Right lobe of liver (tissue), 6 donors: ENCODE measurements at regions not wholly inside any gene's neighbourhood (a gene's known extent, or its start where the extent isn't known, plus 50 kb on each side); places are given as distances from the start of the nearest gene placed in this dataset.

Source experiments
- ATAC-seq, 4 donors: fragments of 200-7000 bp; cut with Tn5 transposase; one replicate each; pipeline ENCODE4 v1.9.1; 2020; ENCODE audit warnings: mild to moderate bottlenecking in 4 of 4, moderate library complexity in 4 of 4
- DNase-seq, 3 donors: peaks; one replicate each; pipeline ENCODE4 v3.0.0-alpha.2; 2020
- H3K27ac ChIP-seq, 3 donors: fragments of 200-600 bp; one replicate each; pipeline ENCODE4 v1.8.0; 2022
- H3K27me3 ChIP-seq, 2 donors: fragments of 200-600 bp; one replicate each; pipeline ENCODE4 v1.8.0; 2022
- H3K36me3 ChIP-seq, 4 donors: fragments of 200-600 bp; sonication (generic) in 1 of 4; one replicate each; pipeline versions ENCODE4 v1.5.1 to v1.8.0; 2017 to 2022; ENCODE audit warnings: control low read depth in 1 of 4
- H3K4me1 ChIP-seq, 4 donors: fragments of 200-600 bp; sonication (generic) in 1 of 4; one replicate each; pipeline versions ENCODE4 v1.5.1 to v1.8.0; 2017 to 2022; ENCODE audit warnings: control low read depth in 1 of 4
- H3K4me3 ChIP-seq, 3 donors: fragments of 200-600 bp; one replicate each; pipeline ENCODE4 v1.8.0; 2022
- H3K9me3 ChIP-seq, 4 donors: fragments of 200-600 bp; sonication (generic) in 1 of 4; one replicate each; pipeline versions ENCODE4 v1.5.1 to v1.8.0; 2017 to 2022; ENCODE audit warnings: control low read depth in 1 of 4
- CTCF ChIP-seq, 4 donors: fragments of 200-600 bp in 3 of 4; fragments of 450-650 bp in 1 of 4; IDR thresholded peaks; one replicate each; pipeline versions ENCODE4 v1.5.1 to v1.8.0; 2016 to 2022; ENCODE audit warnings: antibody characterized with exemption in 4 of 4, mild to moderate bottlenecking in 2 of 4
- POLR2A ChIP-seq: fragments of 450-650 bp; IDR thresholded peaks from one replicate; pipeline ENCODE4 v1.6.1; 2017; ENCODE audit warnings: antibody characterized with exemption, mild to moderate bottlenecking
- WGBS: methylation state at CpG from one replicate; pipeline ENCODE4 v1.1.6; 2018; ENCODE audit warnings: low coverage, low lambda C conversion rate; ENCODE audit not compliant: insufficient coverage; ENCODE audit errors: missing lambda C conversion rate; 5-methylcytosine and 5-hydroxymethylcytosine counted together
- intact Hi-C, 2 donors: fragments of 100-400 bp; cut with DNase I; formaldehyde crosslinking; loops; one replicate each; pipeline versions ENCODE4 v1.11.2 to v1.14.1; 2022
- donor health status: DM: no; HTN: yes; CAD: no.
- donor health status: DM: no; HTN: no; CAD: no.
- donor health status: DM: no; HTN: no; CAD: no.
- donor health status: DM: no; HTN: yes; CAD: no.
- donor health status: DM: no; HTN: yes; CAD: no.

DNA sequence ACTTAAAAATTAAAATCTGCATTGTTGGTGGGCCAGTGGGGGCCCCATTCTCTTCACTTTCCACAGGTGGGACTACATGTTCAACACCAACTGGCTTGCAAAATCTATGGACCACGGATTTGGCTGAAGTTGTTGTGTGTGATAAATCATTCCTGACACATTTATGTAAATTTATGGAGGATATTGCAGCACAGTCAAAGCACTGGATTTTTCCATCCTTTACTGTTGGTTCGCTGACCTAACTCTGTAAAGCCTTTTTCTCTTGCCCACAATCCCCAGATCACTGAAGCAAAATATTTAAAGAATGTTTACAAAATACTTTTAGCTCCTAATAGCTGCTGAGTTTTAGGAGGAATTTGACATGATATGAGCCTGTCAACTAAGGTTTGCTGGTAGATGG, 219.7 kb upstream of the PRICKLE1 start:
- no peak for TF ChIP-seq CTCF (IDR thresholded peaks at IDR 0.05)
- no peaks in the 10 kb centered on the region for H3K9me3 ChIP-seq
- no peak overlapping the region for H3K4me3 ChIP-seq
- intact Hi-C loops = no loop called here
- no peaks in the 10 kb centered on the region for H3K27me3 ChIP-seq
- DNase-seq (no peak), ATAC-seq (no peak)
- H3K4me1 ChIP-seq = no peaks in the 10 kb centered on the region
- H3K27ac ChIP-seq = no peak overlapping the region
- H3K36me3 ChIP-seq = no peaks in the 10 kb centered on the region
- WGBS = 8% methylated on average over 2 of the region's 2 CpGs

- Histone ChIP-seq H3K36me3 (no peaks in the 10 kb centered on the region), H3K27me3 (no peaks in the 10 kb centered on the region), H3K27ac (no peak overlapping the region), H3K4me3 (no peak overlapping the region), H3K4me1 (no peaks in the 10 kb centered on the region), H3K9me3 (no peaks in the 10 kb centered on the region)
- WGBS = 73% methylated on average over 3 of the region's 3 CpGs
- intact Hi-C loops = no loop called here
- DNase-seq (no peak), ATAC-seq (no peak)
- TF ChIP-seq POLR2A (no peak), CTCF (IDR thresholded peaks at IDR 0.05) (no peak)
Observed at GRCh38 chr12:42807766-42808165, 218.2 kb upstream of the PRICKLE1 start.

- TF ChIP-seq POLR2A (no peak), CTCF (IDR thresholded peaks at IDR 0.05) (no peak)
- WGBS = 43% methylated on average over 1 of the region's 2 CpGs
- intact Hi-C loops = no loop called here
Observed at GRCh38 chr12:42807251-42807650, 217.7 kb upstream of the PRICKLE1 start.

DNA sequence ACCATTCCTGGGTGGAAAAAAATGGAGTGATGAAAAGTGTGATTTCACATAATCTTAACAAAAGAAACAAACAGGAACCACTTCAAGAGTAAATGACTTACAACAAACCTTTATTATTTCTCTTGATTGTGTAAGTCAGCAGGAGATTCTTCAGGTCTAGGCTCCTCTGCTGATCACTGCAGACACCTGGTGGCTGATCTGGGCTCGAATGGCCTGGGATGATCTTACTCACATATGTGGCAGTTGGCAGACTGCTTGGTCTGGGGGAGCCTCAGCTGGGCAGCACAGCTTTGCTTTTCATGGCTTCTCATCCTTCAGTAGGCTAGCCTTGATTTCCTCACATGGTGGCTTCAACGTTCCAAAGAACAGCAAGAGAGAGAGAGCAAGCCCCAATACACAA, 215.4 kb upstream of the PRICKLE1 start:
- no peak overlapping the region for H3K27ac ChIP-seq
- no peak for DNase-seq
- intact Hi-C loops = no loop called here
- H3K4me1 ChIP-seq = no peaks in the 10 kb centered on the region
- H3K27me3 ChIP-seq = no peaks in the 10 kb centered on the region
- TF ChIP-seq CTCF (IDR thresholded peaks at IDR 0.05) (no peak), POLR2A (no peak)
- H3K9me3 ChIP-seq = no peaks in the 10 kb centered on the region
- no peak for ATAC-seq
- no peaks in the 10 kb centered on the region for H3K36me3 ChIP-seq
- no peak overlapping the region for H3K4me3 ChIP-seq
- 21% methylated on average over 2 of the region's 2 CpGs for WGBS

More at GRCh38 chr12:42807251-42807650, 217.7 kb upstream of the PRICKLE1 start:
- ATAC-seq (no peak), DNase-seq (no peak)
- Histone ChIP-seq H3K27ac (no peak overlapping the region), H3K4me1 (no peaks in the 10 kb centered on the region), H3K4me3 (no peak overlapping the region), H3K27me3 (no peaks in the 10 kb centered on the region), H3K36me3 (no peaks in the 10 kb centered on the region), H3K9me3 (no peaks in the 10 kb centered on the region)

GRCh38 chr12:42802785-42803189, 213.2 kb upstream of the PRICKLE1 start:
- Histone ChIP-seq H3K4me1 (no peaks in the 10 kb centered on the region), H3K27ac (no peak overlapping the region), H3K27me3 (no peaks in the 10 kb centered on the region), H3K9me3 (no peaks in the 10 kb centered on the region), H3K36me3 (no peaks in the 10 kb centered on the region), H3K4me3 (no peak overlapping the region)
- no peak for DNase-seq
- no peak for ATAC-seq
- TF ChIP-seq CTCF (IDR thresholded peaks at IDR 0.05) (no peak), POLR2A (no peak)
- intact Hi-C loops = no loop called here
- 37% methylated on average over 4 of the region's 4 CpGs for WGBS
